GM13977 (cell line): ENCODE measurements at regions not wholly inside any gene's neighbourhood (a gene's known extent, or its start where the extent isn't known, plus 50 kb on each side); places are given as distances from the start of the nearest gene placed in this dataset.

Experiments used
- DNase-seq: peaks from one replicate; pipeline ENCODE4 v3.0.0; 2012; ENCODE audit warnings: low spot score
- in situ Hi-C: fragments of 300-500 bp; cut with MboI; formaldehyde crosslinking; loops from one replicate; pipeline ENCODE4 v1.12.0; 2022; ENCODE audit warnings: low sequenced_read_pairs, low pct_unique_long_range_greater_than_20kb, mixed read lengths, inconsistent platforms; ENCODE audit not compliant: unreplicated experiment
- TF ChIP-seq, protein P1 (sequence below): IDR thresholded peaks from 2 replicates; pipeline ENCODE4 v1.5.1; 2012; ENCODE audit warnings: mild to moderate bottlenecking, control low read depth; ENCODE audit not compliant: insufficient read depth; ENCODE audit errors: extremely low read depth, missing control alignments

GRCh38 chr2:8006626-8007025, 675.2 kb upstream of the ID2 start:
- no peak for DNase-seq
- TF ChIP-seq, protein P1, sequence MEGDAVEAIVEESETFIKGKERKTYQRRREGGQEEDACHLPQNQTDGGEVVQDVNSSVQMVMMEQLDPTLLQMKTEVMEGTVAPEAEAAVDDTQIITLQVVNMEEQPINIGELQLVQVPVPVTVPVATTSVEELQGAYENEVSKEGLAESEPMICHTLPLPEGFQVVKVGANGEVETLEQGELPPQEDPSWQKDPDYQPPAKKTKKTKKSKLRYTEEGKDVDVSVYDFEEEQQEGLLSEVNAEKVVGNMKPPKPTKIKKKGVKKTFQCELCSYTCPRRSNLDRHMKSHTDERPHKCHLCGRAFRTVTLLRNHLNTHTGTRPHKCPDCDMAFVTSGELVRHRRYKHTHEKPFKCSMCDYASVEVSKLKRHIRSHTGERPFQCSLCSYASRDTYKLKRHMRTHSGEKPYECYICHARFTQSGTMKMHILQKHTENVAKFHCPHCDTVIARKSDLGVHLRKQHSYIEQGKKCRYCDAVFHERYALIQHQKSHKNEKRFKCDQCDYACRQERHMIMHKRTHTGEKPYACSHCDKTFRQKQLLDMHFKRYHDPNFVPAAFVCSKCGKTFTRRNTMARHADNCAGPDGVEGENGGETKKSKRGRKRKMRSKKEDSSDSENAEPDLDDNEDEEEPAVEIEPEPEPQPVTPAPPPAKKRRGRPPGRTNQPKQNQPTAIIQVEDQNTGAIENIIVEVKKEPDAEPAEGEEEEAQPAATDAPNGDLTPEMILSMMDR: no peak
- in situ Hi-C loops: no loop called here

DNA sequence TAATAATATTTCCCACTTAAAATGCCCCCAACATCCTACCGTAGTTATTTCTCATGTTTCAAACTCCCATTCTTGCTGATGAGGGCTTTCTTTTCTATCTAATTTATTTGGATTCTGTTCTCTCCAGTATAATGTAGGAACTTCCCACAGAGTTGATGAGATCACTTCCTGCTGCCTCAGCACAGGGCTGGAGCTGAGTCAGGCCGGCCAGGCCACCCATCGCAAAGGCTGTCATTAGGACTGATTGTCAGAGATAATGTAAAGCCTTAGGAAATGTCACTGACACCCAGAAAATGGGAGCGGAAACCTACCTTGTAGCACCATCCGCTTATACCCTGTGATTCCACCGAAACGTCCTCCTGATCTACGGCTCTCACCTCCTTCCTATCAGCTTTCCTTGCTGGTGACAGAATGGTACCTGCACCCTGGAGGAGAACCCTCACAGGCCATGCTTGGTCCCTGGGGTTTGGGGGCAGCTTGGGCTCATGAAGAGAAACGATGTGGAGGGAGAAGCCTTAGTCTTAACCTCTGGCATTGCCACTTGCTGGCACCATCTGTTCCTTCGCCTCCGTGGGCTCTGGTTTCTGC, 672.8 kb upstream of the ID2 start:
- TF ChIP-seq, protein P1: no peak
- in situ Hi-C loops: no loop called here
- DNase-seq: no peak

- DNase-seq: no peak
- in situ Hi-C loops: no loop called here
These were observed 665.8 kb upstream of the ID2 start for GRCh38 chr2:8015848-8016600.

DNA sequence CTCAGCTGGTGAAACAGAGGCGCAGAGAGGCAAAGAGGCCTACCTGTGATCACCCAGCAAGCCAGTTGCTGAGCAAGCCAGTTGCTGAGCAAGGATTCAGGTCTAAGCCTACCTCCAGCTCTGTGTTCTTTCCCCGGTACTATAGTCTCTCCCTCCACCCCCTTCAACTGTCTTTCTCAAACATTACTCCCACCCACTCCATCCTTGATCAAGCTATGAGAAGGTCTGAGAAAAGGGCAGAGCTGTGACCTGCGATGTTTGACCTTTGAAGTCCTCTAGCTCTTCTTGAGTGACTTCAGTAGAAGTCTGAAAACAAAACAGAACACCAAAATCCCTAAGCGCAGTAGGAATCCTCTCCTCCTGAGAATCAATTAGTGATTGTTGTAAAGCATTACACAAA, 665.2 kb upstream of the ID2 start:
- in situ Hi-C loops: no loop called here
- no peak for DNase-seq
- TF ChIP-seq, protein P1: no peak

More at GRCh38 chr2:8015848-8016600, 665.8 kb upstream of the ID2 start:
- TF ChIP-seq, protein P1: no peak

- in situ Hi-C loops: no loop called here
- TF ChIP-seq, protein P1: no peak
- DNase-seq: no peak
These were observed 662.9 kb upstream of the ID2 start for GRCh38 chr2:8018956-8019355.

DNA sequence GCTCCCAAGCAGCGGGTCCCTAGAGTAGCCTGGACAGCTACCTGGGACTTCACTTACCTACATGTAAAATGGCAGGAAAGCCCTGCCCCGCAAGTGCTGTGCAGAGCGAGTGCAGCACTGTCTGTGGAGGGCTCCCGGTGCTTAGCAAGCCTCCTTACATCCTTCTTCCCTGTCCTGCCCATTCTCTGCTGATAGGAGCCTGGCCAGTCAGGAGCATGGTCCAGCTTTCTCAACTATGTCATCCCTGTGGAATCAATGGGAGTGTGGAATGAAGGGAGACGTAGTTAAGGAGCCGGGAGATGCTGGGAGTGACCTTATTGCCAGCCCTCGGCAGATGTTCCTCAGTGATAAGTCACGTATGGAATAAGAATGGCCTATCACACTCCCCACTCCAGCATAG, 661.9 kb upstream of the ID2 start:
- in situ Hi-C loops: no loop called here
- no peak for DNase-seq
- TF ChIP-seq, protein P1: no peak
